ENCODE measurements at regions not wholly inside any gene's neighbourhood (a gene's known extent, or its start where the extent isn't known, plus 50 kb on each side); places are given as distances from the start of the nearest gene placed in this dataset.
"Not testable (repeated sequence)": the region's sequence is repeated elsewhere in the genome, so short reads cannot be mapped to it uniquely, and the experiment has no call there.

DNA sequence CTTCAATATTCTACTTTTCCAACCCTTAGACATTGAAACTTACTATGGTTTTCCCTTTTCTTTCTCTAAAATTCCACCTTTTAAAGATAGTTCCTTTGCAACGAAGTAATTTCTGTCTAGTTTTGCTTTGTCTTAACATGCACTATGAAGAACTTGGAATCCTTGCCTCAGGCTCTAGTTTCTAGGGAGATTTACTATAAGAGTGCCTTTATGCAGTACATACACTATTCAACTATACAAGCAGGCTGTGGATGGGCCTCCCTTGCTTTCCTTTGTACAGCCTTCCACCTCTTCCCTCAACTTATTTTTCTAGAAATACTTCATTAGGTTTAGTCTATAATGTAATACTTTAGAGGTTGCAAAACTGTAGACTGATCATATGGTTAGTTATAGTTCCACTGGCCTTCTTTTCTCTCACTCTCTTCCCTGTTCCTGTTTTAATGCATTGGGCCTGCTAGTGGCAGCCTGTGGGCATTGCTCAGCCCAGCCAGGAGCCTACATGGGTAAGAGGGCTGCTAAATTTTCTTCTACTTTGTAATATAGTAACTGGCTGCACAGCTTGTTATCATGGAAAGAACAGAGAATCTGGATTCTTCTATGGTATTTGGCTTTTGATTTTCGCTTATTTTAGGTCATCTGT lies 100.2 kb downstream of the C11orf87 start:
- Histone ChIP-seq H3K4me3 (no peak overlapping the region), H3K4me1 (no peaks in the 10 kb centered on the region), H3K9me3 (no peaks in the 10 kb centered on the region), H3K36me3 (replicated peaks) (no peaks in the 10 kb centered on the region), H3K27me3 (ENCODE audit: low read depth) (no peaks in the 10 kb centered on the region)
- in situ Hi-C loops (cut with MboI; ENCODE audit: low sequenced_read_pairs): no loop called here
- no peak for DNase-seq (ENCODE audit: low spot score in 2 of 2)

DNA sequence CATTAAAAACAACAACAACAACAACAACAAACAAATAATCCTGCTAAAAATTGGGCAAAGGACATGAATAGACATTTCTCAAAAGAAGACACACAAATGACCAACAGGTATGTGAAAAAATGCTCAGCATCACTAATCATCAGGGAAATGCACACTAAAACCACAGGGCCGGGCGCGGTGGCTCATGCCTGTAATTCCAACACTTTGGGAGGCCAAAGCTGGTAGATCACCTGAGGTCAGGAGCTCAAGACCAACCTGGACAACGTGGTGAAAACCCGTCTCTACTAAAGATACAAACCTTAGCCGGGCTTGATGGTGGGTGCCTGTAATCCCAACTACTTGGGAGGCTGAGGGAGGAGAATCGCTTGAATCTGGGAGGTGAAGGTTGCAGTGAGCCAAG lies 103.6 kb downstream of the C11orf87 start:
- H3K9me3 ChIP-seq; H3K27me3 ChIP-seq (ENCODE audit: low read depth); H3K4me1 ChIP-seq; DNase-seq (ENCODE audit: low spot score in 2 of 2); in situ Hi-C loops (cut with MboI; ENCODE audit: low sequenced_read_pairs); H3K36me3 ChIP-seq (replicated peaks); H3K4me3 ChIP-seq: not testable (repeated sequence)

DNA sequence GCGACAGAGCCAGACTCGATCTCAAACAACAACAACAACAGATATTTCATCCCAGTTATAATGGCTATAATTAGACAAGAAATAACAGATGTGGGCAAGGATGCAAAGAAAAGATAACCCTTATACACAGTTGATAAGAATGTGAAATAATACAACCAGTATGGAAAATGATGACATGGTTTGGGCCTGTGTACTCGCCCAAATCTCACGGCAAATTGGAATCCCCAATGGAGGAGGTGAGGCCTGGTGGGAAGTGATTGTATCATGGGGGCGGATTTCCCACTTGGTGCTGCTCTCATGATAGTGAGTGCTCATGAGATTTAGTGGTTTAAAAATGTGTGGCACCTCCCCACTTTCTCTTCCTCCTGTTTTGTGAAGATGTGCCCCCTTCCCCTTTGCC lies 104.1 kb downstream of the C11orf87 start:
- H3K36me3 ChIP-seq (replicated peaks): no peaks in the 10 kb centered on the region
- no peak overlapping the region for H3K4me3 ChIP-seq
- H3K27me3 ChIP-seq (ENCODE audit: low read depth): no peaks in the 10 kb centered on the region
- DNase-seq (ENCODE audit: low spot score in 2 of 2): no peak
- in situ Hi-C loops (cut with MboI; ENCODE audit: low sequenced_read_pairs): no loop called here
- no peaks in the 10 kb centered on the region for H3K9me3 ChIP-seq
- H3K4me1 ChIP-seq: no peaks in the 10 kb centered on the region

DNA sequence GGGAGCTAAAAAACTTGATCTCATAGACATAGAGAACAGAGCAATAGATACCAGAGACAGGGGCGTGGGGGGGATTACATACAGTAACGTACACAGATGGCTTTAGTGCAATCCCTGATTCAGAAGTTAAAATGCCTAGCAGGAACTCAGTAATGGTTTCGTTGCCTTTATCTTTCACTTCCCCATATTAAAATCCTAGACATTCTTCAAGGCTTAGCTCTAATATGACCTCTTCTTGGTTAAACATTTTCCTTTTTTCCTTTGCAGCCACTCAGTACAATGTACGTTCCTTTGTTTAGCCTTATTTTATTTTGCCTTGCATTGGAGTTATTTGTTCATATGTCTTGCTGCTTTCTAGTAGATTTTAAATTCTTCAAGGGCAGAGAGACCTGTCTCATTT lies 104.9 kb downstream of the C11orf87 start:
- no peak for DNase-seq (ENCODE audit: low spot score in 2 of 2)
- Histone ChIP-seq H3K9me3 (no peaks in the 10 kb centered on the region), H3K27me3 (ENCODE audit: low read depth) (no peaks in the 10 kb centered on the region), H3K36me3 (replicated peaks) (no peaks in the 10 kb centered on the region), H3K4me1 (no peaks in the 10 kb centered on the region), H3K4me3 (no peak overlapping the region)
- in situ Hi-C loops (cut with MboI; ENCODE audit: low sequenced_read_pairs): no loop called here

DNA sequence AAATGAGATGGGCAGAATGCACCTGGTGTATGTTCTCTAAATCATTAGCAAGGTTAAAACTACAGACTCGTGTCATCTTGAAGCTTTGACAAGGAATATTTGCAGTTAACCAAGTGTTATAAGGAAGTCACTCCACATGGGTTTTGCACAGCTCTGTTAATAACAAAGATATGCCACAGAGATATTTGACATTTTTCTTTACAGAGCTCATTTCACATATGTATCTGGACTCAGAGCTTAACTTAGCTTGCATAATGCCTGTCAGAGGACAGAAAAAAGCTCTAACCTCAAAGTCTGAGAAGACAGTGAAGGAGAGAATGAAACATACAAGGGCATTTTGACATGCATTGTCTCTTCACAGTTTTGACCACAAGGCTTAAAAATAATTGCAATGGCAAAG lies 105.5 kb downstream of the C11orf87 start:
- H3K27me3 ChIP-seq (ENCODE audit: low read depth): no peaks in the 10 kb centered on the region
- H3K4me3 ChIP-seq: no peak overlapping the region
- in situ Hi-C loops (cut with MboI; ENCODE audit: low sequenced_read_pairs): no loop called here
- H3K9me3 ChIP-seq: no peaks in the 10 kb centered on the region
- no peak for DNase-seq (ENCODE audit: low spot score in 2 of 2)
- no peaks in the 10 kb centered on the region for H3K4me1 ChIP-seq
- no peaks in the 10 kb centered on the region for H3K36me3 ChIP-seq (replicated peaks)

DNA sequence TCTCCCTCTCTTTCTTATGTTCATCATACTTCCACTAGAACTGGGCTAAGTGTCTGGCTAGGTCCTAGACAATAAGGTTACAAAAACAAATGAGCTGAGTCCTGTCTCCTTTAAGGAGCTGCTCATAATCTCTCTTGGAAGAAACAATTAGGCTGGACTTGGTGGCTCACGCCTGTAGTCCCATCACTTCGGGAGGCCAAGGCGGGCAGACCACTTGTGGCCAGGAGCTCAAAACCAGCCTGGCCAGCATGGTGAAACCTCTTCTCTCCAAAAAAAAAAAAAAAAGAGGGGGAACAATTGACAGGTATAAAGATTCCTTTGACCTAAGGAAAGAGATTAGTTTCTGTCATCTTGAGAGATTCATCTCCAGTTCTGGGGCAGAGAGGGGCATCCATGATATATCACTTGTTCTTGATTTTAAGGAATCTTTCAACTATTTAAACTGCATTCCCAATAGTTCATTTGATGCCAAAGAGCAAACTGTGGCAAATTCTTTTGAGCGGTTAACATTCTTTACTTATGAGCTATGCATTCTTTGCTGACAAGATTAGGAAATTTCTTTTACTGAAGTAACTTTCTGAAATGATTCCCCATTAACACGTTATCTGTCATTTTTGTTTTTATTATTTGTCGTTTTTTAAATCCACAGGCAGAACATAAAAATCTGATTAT lies 125.5 kb downstream of the C11orf87 start:
- no peak for DNase-seq (ENCODE audit: low spot score in 2 of 2)
- Histone ChIP-seq H3K36me3 (replicated peaks) (no peaks in the 10 kb centered on the region), H3K27me3 (ENCODE audit: low read depth) (0 out of 2 replicates have a peak, but pooled peaks cover 3% of the 10 kb centered on the region), H3K9me3 (no peaks in the 10 kb centered on the region), H3K4me3 (no peak overlapping the region), H3K4me1 (no peaks in the 10 kb centered on the region)
- in situ Hi-C loops (cut with MboI; ENCODE audit: low sequenced_read_pairs): no loop called here

DNA sequence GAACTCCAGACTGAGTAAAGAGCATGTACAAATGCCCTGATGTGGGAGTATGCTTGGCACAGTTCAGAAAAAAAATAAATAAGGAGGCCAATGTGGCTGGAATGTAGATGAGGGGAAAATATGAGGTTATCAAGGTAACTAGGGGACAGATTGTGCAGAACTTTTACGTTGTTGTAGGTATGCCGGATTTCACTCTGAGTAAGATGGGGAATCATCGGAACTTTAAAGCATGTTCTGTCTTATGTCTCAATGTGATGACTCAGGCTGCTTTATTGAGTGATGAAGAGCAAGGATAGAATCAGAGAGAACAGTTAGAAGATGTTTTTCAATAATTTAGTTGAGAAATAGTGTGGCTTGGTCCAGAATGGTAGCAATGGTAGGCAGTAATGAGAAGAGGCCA lies 130.4 kb downstream of the C11orf87 start:
- H3K27me3 ChIP-seq (ENCODE audit: low read depth): no peaks in the 10 kb centered on the region
- no peaks in the 10 kb centered on the region for H3K4me1 ChIP-seq
- no peak overlapping the region for H3K4me3 ChIP-seq
- DNase-seq (ENCODE audit: low spot score in 2 of 2): no peak
- no peaks in the 10 kb centered on the region for H3K9me3 ChIP-seq
- no peaks in the 10 kb centered on the region for H3K36me3 ChIP-seq (replicated peaks)
- in situ Hi-C loops (cut with MboI; ENCODE audit: low sequenced_read_pairs): no loop called here

DNA sequence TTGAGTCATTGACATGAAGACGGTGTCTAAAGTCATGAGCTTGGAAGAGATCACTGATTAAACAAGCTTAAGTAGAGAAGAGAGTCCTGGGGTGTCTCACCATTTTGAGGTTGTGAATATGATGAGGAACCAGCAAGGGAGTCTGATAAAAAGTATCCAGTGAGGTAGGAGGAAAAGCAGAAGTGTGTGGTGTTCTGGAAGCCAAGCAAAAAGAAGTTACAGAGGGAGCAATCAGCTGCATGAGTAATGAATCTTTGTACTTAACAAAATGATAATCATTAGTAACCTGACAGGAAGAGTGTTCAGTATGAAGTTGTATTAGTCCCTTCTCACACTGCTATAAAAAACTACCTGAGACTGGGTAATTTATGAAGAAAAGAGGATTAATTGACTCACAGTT lies 131.3 kb downstream of the C11orf87 start:
- Histone ChIP-seq H3K4me1 (no peaks in the 10 kb centered on the region), H3K36me3 (replicated peaks) (no peaks in the 10 kb centered on the region), H3K4me3 (no peak overlapping the region), H3K27me3 (ENCODE audit: low read depth) (no peaks in the 10 kb centered on the region), H3K9me3 (no peaks in the 10 kb centered on the region)
- in situ Hi-C loops (cut with MboI; ENCODE audit: low sequenced_read_pairs): no loop called here
- no peak for DNase-seq (ENCODE audit: low spot score in 2 of 2)

DNA sequence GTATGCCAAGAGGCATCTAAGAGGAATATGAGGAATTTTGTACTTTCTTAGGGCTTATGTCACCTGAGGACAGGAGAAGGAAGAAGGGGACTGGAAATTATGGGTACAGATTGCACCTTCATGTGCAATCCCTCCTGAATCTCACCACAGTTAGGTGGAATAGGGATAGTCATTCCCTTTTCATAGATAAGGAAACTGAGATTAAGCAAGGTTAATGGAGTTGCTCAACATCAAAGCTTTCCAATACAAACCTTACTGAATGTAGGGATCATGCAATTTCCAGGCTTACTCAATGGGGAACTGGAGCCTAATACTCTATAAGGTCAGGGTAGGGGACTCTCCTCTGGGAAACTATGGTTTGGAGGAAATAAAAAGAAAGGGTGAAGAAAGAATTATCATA lies 133.0 kb downstream of the C11orf87 start:
- in situ Hi-C loops (cut with MboI; ENCODE audit: low sequenced_read_pairs): no loop called here
- no peak for DNase-seq (ENCODE audit: low spot score in 2 of 2)
- Histone ChIP-seq H3K4me1 (no peaks in the 10 kb centered on the region), H3K9me3 (no peaks in the 10 kb centered on the region), H3K27me3 (ENCODE audit: low read depth) (no peaks in the 10 kb centered on the region), H3K36me3 (replicated peaks) (no peaks in the 10 kb centered on the region), H3K4me3 (no peak overlapping the region)

DNA sequence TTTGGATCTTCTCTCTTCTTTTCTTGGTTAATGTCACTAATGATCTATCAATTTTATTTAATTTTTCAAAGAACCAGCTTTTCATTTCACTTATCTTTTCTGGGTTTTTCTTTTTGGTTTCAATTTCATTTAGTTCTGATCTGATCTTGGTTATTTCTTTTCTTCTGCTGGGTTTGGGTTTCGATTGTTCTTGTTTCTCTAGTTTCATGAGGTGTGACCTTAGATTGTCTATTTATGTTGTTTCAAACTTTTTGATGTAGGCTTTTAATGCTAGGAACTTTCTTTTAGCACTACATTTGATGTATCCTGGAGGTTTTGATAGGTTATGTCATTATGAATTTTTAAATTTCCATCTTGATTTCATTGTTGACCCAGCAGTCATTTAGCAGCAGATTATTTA lies 142.3 kb downstream of the C11orf87 start:
- no peak overlapping the region for H3K4me3 ChIP-seq
- H3K4me1 ChIP-seq: no peaks in the 10 kb centered on the region
- no peak for DNase-seq (ENCODE audit: low spot score in 2 of 2)
- H3K9me3 ChIP-seq: no peaks in the 10 kb centered on the region
- H3K36me3 ChIP-seq (replicated peaks): no peaks in the 10 kb centered on the region
- in situ Hi-C loops (cut with MboI; ENCODE audit: low sequenced_read_pairs): no loop called here
- H3K27me3 ChIP-seq (ENCODE audit: low read depth): no peaks in the 10 kb centered on the region

DNA sequence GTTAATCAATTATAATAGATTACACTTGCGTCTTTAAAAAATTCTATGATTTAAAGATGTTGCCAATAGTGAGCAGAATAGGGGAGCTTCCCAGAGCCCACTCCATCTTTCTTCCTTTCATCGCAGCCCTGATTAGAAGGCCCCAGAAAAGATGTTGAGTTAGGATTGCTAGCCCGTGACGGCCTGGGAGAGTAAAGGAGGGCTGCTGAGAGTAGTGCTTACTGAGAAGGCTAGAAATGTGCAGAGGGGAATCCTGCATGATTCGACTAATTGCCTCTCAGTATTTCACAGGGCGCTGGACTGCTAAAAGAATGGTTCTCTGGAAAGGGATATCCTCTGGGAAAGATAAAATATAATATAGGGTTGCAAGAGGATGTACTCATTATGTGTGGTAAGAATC lies 160.5 kb downstream of the C11orf87 start:
- Histone ChIP-seq H3K4me3 (no peak overlapping the region), H3K4me1 (no peaks in the 10 kb centered on the region), H3K9me3 (no peaks in the 10 kb centered on the region), H3K27me3 (ENCODE audit: low read depth) (peaks cover 5% of the 10 kb centered on the region; the same call in 1 of the 2 replicates), H3K36me3 (replicated peaks) (no peaks in the 10 kb centered on the region)
- in situ Hi-C loops (cut with MboI; ENCODE audit: low sequenced_read_pairs): no loop called here
- DNase-seq (ENCODE audit: low spot score in 2 of 2): no peak

DNA sequence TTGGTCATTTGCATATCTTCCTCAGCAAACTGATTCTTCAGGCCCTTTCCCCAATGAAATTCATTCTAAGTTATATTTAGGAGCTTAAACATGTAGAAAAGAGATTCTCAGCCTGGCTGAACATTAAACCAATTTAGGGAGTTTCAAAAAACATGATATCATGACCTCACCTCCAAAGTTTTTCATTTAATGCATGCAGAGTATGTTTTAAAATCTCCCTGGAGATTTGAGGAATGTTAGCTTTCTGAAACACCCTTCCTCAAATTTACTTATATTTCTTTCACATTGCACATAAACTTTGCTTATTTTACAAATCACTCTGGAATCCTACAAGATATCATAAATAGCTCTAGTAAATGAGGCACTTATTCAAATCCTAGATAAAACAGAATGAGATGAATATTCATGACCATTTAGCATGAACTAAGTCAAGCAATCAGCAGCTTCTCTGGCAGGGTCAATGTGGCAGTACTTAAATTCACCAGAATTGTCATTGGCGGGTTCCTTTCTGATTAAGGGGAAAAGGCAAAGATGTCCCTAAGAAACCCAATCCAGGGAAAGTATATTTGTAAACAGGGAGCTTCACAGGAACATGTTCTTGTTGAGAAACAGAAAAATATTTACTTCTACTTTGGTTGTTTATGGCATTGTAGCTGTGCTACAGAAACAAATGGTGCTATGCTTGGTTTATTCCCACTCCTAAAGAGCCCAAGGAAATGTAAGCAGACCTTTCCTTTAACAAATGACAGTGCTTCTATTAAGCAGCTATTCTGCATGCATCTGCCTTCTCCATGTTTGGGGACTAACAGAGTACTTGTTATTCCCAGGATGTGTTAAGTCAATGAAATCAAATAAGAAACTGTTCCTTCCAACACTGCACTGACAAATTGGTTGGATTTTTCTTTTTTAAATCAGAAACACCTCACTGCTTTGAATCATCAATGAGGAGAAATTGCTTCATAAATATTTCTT lies 162.3 kb downstream of the C11orf87 start:
- Histone ChIP-seq H3K4me3 (no peak overlapping the region), H3K4me1 (no peaks in the 10 kb centered on the region), H3K27me3 (ENCODE audit: low read depth) (peaks cover 5% of the 10 kb centered on the region; the same call in 1 of the 2 replicates), H3K36me3 (replicated peaks) (no peaks in the 10 kb centered on the region), H3K9me3 (no peaks in the 10 kb centered on the region)
- DNase-seq (ENCODE audit: low spot score in 2 of 2): no peak
- in situ Hi-C loops (cut with MboI; ENCODE audit: low sequenced_read_pairs): no loop called here

DNA sequence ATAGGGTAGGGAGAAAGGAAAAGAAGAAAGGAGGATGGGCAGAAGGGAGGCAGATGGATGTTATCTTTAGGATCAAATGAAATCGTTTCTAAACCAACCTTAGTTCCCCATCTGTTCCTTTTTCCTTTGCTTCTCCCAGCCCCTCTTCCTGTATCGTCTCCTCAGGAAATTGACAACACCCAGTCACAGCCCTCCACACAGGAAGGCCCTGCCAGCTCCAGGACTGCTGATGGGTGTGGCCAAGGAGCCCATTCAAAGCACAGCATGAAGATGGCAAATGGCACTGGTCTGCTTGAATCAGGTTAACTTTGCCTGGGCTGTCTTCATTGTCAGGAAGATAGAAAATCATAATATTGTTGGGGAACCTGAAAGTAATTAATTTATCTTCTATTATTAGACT lies 164.8 kb downstream of the C11orf87 start:
- Histone ChIP-seq H3K4me1 (no peaks in the 10 kb centered on the region), H3K9me3 (no peaks in the 10 kb centered on the region), H3K36me3 (replicated peaks) (no peaks in the 10 kb centered on the region), H3K27me3 (ENCODE audit: low read depth) (peaks cover 5% of the 10 kb centered on the region; the same call in 1 of the 2 replicates), H3K4me3 (no peak overlapping the region)
- in situ Hi-C loops (cut with MboI; ENCODE audit: low sequenced_read_pairs): no loop called here
- DNase-seq (ENCODE audit: low spot score in 2 of 2): no peak

DNA sequence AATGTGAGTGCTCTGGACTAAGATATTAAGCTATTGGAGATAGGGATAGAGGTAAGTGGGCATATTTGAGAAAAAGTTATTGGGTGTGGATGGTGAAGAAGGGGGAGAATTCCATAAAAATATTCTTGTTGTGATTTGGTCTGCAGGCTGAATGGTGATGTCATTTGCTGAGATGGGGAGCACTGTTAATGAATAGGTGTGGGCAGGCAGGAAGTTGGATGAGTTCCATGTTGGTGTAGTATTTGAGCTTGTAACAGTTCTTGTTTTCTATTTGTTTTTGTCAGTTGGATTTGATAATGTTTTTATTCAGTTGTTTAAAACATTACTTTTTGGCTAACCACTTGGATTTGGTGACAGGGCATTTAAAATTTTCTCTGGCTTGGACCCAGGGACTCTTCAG lies 168.8 kb downstream of the C11orf87 start:
- H3K27me3 ChIP-seq (ENCODE audit: low read depth): no peaks in the 10 kb centered on the region
- H3K4me1 ChIP-seq: no peaks in the 10 kb centered on the region
- in situ Hi-C loops (cut with MboI; ENCODE audit: low sequenced_read_pairs): no loop called here
- no peaks in the 10 kb centered on the region for H3K36me3 ChIP-seq (replicated peaks)
- H3K9me3 ChIP-seq: no peaks in the 10 kb centered on the region
- DNase-seq (ENCODE audit: low spot score in 2 of 2): no peak
- H3K4me3 ChIP-seq: no peak overlapping the region

Measured in HAP-1 (cell line).